GM19455 (cell line): ENCODE measurements at regions not wholly inside any gene's neighbourhood (a gene's known extent, or its start where the extent isn't known, plus 50 kb on each side); places are given as distances from the start of the nearest gene placed in this dataset.

Source experiments
- ATAC-seq: cut with Tn5 transposase; IDR thresholded peaks from one replicate; pipeline ENCODE4 v1.9.1; 2021; ENCODE audit not compliant: unreplicated experiment

DNA sequence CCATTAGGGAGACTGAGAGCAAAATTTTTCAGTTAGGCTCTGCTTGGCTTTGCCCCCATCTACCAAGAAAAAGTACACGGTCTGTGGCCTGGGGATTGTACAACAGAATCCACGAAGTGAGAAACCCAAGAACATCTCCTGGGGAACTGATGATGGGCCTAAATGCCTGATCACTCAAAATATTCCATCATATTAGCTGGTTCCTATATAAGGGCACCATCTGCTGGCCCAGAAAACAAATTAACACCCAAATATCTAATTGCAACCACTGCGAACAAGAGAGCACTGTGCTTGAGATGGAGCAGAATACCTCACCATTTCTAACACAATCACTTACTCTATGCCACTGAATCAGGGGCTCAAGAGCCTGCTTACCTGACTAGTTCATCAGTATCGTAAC lies 250.8 kb upstream of the RBMY1B start:
- ATAC-seq: no peak

DNA sequence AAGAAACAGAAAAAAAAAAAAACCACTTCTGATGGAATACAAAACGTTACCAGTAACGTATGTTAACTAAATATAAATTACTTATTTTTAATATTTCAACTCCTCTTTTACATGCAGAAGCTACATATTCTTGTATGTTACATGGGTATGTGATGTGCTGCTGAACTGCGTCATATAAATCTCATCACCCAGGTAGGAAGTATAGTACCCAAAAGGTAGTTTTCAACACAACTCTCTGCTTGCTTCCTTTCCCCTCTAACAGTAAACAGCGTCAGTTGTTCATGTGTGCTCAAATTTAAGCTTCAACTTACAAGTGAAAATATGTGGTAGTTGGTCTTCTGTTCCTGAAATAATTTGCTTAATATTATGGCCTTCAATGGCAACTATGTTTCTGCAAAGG lies 250.0 kb upstream of the RBMY1B start:
- no peak for ATAC-seq

DNA sequence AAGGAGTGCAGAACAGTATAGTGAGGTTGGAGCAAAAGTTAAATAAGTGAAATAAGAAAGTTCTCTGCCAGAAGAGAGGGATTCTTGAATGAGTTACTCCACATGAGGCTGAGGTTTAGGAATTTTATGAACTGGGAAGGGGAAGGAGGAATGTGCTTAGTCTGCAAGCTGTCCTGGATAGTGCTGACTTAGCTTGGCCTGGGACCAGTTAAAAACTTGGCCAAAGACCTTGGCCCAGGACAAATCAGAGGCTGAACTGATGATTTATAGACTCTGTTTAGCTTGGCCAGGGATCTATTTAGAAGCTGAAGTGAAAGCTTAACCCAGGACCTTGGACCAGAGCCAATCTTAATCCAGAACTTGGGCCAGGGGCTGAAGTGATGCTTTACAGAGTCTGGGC lies 244.4 kb upstream of the RBMY1B start:
- ATAC-seq: no peak

DNA sequence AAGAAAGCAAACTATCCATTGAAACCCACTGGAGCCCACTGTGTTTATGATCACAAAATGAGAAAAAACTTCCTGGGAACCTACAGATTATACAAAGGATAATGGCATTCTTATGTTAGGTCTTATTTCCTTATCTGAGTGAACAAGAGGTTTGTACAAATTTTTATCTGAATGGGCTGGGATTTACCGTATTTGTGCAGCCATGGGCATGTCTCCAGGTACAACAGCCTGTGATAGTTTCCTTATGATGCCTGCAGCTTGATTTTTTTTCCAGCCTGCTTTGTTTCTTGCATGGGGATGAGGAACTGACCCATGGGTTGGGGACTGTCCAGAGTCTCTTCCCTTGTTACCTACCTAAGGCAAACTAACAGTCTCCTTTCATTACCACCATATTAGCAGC lies 244.0 kb upstream of the RBMY1B start:
- no peak for ATAC-seq

DNA sequence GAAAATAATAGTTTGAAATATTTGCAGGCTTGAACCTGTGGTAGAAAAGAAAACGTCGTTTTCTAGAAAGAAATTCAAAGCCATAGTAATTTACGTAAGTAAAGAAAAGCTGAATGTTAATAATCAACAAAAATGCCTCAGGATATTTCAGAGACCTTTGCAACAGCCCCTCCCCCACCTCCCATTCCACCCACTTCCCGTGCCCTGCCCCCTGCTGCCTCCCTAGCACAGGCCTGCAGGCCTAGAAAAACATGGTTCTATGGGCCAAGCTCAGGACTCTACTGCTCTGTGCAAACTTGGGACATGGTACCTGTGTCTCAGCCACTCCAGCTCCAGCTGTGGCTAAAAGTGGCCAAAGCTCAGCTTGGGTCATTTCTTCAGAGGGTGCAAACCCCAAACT lies 223.4 kb upstream of the RBMY1B start:
- no peak for ATAC-seq

DNA sequence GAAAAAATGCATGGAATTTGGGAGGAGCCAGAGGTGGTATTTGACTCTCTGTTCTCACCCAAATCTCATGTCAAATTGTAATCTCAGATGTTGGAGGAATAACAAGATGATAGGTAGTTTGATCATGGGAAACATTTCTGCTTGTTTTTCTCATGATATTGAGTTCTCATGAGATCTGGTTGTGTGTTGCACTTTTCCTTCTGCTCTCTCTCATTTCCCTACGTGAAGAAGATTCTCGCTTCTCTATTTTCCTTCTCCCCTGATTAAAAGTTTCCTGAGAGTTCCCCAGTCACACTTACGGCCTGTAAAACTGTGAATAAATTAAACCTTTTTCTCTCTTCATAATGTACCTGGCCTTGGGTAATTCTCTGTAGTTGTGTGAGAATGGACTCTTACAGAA lies 222.2 kb upstream of the RBMY1B start:
- ATAC-seq: no peak

DNA sequence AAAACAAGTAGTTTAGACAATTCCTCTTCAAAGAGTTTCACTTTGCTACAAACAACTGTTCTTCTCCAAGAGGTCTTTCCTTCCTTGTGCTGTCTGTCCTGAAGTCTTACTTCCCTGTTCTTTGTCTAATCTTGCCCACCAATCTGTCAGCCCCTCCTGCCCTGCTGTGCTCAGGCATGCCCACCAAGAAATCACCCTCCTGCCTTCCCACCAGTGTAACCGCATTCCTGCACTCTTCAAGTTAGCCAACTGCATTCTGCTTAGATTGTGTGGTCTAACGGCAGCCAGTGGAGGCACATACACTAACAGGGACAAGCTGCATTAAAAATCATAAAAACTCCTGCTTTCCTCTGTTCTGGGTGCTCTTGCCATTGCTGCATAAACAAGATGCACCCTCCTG lies 215.9 kb upstream of the RBMY1B start:
- ATAC-seq: no peak

DNA sequence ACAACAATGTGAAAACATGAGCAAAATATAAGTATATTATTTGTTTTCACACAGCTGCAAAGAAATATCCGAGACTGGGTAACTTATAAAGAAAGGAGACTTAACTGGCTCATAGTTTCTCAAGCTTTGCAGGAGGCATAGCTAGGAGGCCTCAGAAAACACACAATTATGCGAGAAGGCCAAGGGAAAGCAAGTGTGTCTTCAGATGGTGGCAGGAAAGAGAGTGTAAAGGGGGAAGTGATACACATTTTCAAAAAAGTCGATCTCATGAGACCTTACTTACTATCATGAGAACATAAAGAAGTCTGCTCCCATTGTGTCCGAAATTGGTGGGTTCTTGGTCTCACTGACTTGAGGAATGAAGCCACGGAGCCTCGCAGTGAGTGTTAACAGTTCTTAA lies 208.9 kb upstream of the RBMY1B start:
- no peak for ATAC-seq

DNA sequence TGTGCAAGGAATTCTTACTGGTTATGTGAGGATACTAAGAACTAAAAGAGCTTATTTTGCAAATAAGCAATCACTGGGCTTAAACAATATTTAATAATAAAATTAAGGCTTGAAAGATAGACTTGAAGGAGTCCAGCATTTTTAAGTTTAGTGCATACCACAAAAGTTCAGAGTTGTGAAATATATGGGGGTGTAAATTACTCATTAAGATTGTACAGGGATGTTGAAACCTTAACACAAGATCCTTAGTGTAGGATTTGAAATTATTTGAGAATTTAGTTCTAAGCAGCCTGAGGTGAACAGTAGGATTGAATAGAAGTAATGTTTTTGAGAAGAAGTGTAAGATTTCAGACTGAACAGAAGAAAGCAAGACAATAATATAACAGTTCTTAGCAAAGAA lies 195.8 kb upstream of the RBMY1B start:
- ATAC-seq: no peak
